Fibroblast of skin of back (primary cell): ENCODE measurements at regions not wholly inside any gene's neighbourhood (a gene's known extent, or its start where the extent isn't known, plus 50 kb on each side); places are given as distances from the start of the nearest gene placed in this dataset.

ENCODE experiments used
- DNase-seq: peaks from one replicate; pipeline ENCODE4 v3.0.0-alpha.2; 2013

DNA sequence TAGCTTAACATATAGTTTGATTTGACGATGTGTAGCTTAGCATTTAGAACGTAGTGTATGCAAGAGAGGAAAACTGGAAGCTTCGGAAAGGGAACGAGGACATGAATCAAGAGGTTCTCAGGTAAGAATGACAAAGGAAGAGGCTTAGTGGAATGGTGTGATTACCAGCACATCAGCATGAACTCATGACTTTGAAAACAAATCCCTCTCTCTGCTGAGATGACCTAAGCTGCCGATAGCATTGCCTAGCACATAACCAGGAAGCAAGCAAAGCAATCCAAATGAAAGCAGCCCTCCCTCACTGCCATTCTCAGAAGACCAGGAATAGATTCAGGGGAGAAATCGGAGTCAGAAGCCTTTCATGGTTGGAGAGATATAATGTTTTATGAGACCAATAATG is 51.3 kb upstream of the CCL1 start:
- DNase-seq, result no peak

DNA sequence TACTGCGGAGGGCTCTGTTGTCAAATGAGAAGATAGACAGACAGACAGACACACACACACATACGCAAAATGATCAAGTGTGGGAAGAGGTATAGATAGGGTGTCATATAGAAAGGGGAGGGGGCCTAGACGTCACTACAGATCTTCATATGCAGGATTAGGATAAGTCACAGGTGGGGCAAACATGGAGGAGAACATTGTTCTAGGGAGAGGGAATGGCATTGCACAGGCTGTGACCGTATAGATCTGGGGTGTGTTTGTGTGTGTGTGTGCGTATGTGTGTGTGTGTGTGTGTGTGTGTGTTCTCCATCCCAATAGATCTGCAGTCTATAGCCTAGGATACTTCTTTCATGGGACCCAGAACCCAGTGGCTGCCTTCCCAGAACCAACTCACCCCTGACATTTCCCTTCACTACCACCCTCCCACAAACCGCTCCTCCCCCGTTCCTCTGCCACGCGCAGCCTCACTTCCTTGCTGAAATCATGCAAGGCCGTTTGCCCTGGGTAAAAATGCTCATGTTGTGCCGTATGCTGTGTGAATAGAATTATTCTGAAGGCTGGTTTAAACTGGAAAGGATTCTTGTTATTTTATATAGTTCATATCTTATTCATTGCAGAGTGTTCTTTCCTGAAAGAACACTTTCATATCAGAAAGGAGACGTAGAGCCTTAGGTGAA is 50.5 kb upstream of the CCL1 start:
- DNase-seq, result no peak

DNA sequence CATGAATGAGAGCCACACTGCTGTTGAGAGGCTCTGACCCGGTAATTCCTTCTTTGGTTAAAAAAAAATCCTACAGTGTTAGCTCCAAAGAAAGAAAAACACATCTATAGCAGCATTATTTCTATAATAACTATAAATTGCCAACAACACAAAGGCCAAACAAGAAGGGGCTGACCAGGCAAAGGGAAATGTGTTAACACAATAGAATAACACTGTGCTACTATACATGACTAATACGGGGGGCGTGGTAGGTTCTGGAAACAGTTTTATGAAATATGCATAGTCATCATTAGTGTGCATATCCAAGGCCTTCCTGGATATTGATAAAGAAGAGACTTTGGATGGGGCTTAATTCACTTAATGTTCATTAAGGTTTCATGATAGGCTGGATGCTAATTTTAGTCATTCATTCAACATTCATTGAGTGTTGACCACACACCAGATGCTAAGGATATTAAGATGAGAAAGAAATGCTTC is 50.0 kb upstream of the CCL1 start:
- no peak for DNase-seq
